ENCODE measurements at regions not wholly inside any gene's neighbourhood (a gene's known extent, or its start where the extent isn't known, plus 50 kb on each side); places are given as distances from the start of the nearest gene placed in this dataset.

GRCh38 chr20:50286174-50286511, 95.5 kb downstream of the CEBPB start:
- no peak for DNase-seq (ENCODE audit: low read depth)

- no peak for DNase-seq (ENCODE audit: low read depth)
These were observed 96.0 kb downstream of the CEBPB start for GRCh38 chr20:50286609-50287008.

DNA sequence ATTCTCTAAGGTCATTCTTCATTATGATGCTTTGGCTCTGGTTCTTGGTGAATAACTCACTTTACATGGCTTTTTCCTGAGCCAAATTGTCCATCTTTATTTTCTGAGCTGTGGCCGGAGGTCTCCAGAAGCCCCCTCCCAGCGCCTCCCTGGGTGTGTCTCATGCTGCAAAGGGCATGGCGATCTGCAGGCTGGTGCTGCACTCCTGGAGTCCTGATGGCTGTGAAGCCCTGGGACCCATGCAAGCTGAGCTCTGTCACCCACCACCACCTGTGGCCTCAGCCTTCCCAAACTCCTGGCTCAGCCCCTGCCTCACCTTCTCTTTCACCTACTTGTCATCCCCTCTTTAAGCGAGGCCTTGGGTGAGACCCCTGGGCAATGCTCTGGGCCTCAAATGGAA, 96.9 kb downstream of the CEBPB start:
- DNase-seq (ENCODE audit: low read depth) = no peak

DNA sequence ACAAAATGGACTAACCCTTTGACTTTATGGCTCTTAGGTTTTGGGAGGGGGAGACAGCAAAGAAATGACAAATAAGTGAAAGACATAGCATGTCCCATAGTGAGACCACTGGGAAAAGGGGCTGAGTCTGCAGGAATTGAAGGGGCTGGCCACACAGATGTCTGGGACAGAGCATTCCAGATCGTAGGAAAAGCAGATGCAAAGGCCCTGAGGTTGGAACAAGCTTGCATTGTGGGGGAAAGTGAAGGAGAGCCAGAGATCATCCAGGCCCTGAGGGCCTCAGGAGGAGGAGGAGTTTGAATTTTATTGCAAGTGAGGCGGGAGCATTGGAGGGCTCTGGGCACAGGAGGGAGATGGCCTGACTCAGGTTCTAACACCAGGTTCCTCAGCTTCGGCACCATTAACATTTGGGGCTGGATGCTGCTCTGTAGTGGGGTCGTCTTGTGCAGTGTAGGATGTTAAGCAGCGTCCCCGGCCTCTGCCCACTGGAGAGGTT, 97.5 kb downstream of the CEBPB start:
- DNase-seq (ENCODE audit: low read depth) = no peak

DNA sequence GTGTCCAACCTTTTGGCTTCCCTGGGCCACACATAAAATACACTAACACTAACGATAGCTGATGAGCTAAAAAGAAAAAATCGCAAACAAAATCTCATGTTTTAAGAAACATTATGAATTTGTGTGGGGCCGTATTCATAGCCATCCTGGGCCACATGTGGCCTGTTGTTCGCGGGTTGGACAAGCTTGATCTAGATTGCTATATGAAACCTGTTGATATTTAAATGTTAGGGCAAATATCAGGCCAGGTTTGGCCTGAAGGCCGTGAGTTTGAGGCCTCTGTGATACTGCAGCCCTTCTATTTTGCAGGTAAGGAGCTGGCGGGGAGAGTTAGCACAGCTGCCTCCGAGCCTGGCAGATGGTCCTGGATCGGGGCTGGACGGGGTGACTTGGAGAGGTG, 99.0 kb downstream of the CEBPB start:
- DNase-seq (ENCODE audit: low read depth) = no peak

DNA sequence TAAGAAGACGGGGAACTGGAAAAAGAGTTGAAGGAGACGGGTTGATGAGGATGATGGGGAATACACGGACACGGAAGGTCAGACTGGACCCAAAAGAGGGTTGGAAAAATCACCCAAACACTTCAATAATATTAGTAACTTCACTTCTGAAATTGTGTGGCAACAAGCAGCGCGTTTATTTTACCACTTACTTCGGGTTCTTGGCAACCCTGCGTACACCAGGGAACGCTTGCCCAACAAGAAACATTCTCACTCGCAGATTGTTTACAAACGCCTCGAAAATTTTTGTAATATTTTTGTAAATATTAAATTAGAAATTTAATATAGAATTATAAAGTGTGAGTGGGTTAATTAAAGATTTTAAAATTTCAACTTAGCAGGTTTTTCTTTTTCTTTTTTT, 99.5 kb downstream of the CEBPB start:
- DNase-seq (ENCODE audit: low read depth) = no peak

- no peak for DNase-seq (ENCODE audit: low read depth)
These were observed 100.2 kb downstream of the CEBPB start for GRCh38 chr20:50290808-50291207.

DNA sequence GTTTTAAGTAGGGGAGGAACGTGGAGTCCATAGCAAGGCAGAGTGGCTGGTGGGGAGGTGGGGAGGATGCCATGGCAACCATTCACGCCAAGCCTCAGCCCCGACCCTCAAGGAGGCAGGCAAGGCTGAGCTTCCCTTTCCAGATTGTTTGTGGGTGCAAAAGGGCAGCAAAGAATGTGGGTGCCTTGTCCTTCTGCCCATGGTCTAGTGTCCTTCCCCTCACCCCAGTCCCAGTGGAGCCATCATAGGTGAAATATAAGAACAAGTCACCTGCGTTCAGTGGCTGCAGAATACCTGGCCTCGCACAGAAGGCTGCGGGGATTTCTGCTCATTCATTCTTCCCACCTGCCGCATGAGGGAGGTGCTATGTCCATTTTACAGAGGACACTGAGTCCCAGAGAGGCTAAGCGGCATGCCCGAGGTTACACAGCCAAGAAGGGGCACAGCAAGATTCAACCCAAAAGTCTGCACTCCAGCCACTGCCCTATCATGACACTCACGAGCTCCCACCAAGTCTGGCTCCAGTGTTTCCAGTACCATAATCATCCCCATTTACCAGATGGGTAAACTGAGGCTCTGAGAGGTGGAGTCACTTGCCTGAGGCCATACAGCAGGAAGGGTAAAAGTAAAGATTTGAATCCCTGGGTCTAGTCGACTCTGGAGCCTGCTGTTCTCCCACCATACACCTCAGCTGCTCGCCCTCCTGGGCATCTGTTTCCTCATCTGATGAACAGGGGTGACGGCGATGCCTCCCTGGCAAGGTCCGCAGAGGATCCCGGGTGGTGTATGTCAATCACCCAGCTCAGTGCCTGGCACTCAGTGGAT, 100.8 kb downstream of the CEBPB start:
- no peak for DNase-seq (ENCODE audit: low read depth)

DNA sequence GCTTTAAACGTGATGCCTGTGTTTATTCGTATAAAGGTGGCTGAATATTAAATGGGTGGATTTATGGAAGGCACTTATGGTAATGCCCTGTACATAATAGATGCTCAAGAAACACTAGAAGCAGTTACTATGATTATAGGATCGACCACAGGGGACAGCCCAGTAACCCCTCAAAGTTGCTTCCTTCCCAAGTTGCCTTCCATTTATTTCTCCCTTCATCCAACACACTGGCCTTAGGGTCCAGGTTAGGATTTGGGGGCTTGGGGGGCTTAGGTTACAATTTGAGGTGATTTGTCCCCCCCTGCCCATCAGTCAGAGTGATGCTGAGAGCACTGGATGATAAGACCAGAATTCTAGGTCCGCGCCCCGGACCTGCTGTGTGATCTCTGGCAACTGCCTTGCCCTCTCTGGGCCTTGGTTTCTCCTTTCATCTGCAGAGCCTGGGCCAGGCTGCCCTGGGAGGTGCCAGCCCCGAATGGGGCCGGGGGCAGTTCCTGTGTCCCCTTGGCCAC, 101.5 kb downstream of the CEBPB start:
- DNase-seq (ENCODE audit: low read depth) = no peak

DNA sequence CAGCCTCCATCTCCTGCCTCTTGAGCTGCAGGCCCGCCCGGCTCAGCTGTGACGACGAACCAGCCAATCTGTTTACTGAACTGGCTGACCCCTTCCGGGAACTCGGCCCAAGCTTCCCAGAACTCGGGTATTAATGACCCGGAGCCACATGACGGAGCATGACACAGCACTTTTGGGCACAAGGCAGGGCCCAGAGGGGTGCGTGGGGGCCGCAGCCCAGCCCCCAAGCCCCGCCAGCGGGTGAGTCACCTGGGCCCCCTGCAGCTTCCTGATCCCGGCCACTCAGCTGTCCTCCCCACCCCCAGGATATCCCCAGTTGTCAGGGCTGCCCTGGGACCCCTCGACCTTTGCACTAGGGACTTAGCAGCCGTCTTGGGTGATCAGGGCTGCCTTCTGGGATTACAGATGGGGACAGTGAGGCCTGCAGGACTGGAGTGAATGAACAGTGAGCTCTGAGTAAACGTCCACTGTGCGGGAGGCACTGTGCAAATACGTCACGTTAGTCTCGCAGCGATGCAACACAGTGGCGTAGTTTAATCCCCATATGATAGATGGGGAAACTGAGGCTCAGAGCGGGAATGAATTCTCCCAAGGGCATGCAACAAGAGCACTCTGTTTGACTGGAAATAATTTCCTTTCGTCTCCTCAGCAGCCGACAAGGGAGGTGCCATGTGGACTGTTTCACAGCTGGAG, 102.1 kb downstream of the CEBPB start:
- no peak for DNase-seq (ENCODE audit: low read depth)

- no peak for DNase-seq (ENCODE audit: low read depth)
These were observed 102.9 kb downstream of the CEBPB start for GRCh38 chr20:50293284-50294139.

GRCh38 chr20:50294164-50295088, 103.8 kb downstream of the CEBPB start:
- DNase-seq (ENCODE audit: low read depth) = no peak

DNA sequence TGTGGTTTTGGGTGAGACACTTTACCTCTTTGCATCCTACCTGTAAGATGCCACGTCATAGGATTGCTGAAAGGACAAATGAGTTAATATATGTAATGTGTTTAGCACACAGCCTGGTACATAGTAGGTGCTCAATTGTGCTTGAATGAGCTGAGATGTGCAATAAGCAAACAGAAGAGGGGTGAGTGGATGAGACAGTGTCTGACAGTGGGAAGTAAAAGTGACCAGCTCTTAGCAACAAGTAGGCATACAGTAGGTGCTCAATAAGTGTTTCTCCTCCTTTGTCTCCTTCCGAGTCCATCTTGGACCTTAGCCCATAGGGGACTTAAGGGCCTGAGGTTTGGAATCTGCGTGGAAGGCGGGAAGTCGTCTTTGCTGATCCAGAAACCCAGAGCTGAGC, 104.7 kb downstream of the CEBPB start:
- DNase-seq (ENCODE audit: low read depth) = no peak

- no peak for DNase-seq (ENCODE audit: low read depth)
These were observed 105.3 kb downstream of the CEBPB start for GRCh38 chr20:50295762-50296449.

- DNase-seq (ENCODE audit: low read depth) = no peak
These were observed 106.1 kb downstream of the CEBPB start for GRCh38 chr20:50296450-50297375.

DNA sequence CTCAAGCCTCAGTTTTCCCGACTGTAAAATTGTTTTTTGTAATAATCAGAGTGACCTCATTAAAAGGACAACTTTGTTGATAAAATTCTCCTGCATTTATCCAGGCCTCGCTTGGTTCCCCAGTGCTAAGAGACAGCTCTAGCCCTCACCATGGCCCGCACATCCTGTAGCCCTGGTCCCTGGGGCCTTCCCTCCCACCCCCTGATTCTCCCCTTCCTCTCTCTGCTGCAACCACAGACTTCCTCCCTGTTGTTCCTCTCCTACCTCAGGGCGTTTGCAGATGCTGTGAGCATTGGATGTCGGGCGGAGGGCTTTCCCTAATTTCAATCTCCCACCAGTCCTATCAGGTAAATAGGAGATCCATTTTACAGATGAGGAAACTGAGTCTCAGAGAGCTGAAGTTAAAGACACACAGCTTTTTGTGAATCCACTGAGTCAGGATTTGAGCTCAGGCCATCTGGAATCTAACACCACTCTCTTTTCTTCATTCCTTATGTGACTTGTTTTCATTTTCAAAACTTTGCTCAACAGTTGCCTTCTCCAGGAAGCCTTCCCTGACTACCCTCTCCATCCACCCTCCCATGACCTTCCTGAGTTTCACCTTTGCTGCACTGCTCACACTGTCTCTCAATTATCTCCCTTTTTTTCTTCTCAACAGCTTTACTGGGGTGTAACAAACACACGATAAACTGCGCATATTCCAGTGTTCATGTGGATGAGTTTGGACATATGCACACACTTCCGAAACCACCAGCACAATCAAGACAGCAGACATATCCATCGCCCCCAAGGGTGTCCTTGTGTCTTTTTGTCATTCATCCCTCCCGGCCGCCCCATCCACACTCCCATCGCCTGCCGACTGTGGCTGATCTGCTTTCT, 107.1 kb downstream of the CEBPB start:
- no peak for DNase-seq (ENCODE audit: low read depth)

- DNase-seq (ENCODE audit: low read depth) = no peak
These were observed 108.1 kb downstream of the CEBPB start for GRCh38 chr20:50298554-50299324.

DNA sequence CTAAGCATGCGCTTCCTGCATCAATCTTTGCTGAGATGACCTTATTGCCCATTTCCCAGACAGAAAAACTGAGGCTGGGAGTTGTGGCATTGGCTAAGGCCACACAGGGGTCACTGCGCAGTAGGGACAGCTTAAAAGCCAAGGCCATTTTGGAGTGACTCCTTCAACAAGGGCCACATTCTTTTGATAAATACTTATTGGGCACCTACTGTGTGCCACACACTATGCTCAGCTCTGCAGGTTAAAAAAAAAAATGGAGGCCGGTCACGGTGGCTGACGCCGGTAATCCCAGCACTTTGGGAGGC, 108.6 kb downstream of the CEBPB start:
- DNase-seq (ENCODE audit: low read depth) = no peak

Measured in stimulated activated CD8-positive, alpha-beta memory T cell treated with anti-CD3 and anti-CD28 coated beads, Interleukin-15, amount 100 ng/mL, for 24 hours (primary cell).